GM13977 (cell line): ENCODE measurements at regions not wholly inside any gene's neighbourhood (a gene's known extent, or its start where the extent isn't known, plus 50 kb on each side); places are given as distances from the start of the nearest gene placed in this dataset.

Source experiments
- DNase-seq: peaks from one replicate; pipeline ENCODE4 v3.0.0; 2012; ENCODE audit warnings: low spot score
- in situ Hi-C: fragments of 300-500 bp; cut with MboI; formaldehyde crosslinking; loops from one replicate; pipeline ENCODE4 v1.12.0; 2022; ENCODE audit warnings: low sequenced_read_pairs, low pct_unique_long_range_greater_than_20kb, mixed read lengths, inconsistent platforms; ENCODE audit not compliant: unreplicated experiment
- TF ChIP-seq, protein P1 (sequence below): IDR thresholded peaks from 2 replicates; pipeline ENCODE4 v1.5.1; 2012; ENCODE audit warnings: mild to moderate bottlenecking, control low read depth; ENCODE audit not compliant: insufficient read depth; ENCODE audit errors: extremely low read depth, missing control alignments

- in situ Hi-C loops: no loop called here
- DNase-seq: no peak
- TF ChIP-seq, protein P1, sequence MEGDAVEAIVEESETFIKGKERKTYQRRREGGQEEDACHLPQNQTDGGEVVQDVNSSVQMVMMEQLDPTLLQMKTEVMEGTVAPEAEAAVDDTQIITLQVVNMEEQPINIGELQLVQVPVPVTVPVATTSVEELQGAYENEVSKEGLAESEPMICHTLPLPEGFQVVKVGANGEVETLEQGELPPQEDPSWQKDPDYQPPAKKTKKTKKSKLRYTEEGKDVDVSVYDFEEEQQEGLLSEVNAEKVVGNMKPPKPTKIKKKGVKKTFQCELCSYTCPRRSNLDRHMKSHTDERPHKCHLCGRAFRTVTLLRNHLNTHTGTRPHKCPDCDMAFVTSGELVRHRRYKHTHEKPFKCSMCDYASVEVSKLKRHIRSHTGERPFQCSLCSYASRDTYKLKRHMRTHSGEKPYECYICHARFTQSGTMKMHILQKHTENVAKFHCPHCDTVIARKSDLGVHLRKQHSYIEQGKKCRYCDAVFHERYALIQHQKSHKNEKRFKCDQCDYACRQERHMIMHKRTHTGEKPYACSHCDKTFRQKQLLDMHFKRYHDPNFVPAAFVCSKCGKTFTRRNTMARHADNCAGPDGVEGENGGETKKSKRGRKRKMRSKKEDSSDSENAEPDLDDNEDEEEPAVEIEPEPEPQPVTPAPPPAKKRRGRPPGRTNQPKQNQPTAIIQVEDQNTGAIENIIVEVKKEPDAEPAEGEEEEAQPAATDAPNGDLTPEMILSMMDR: no peak
Measured at GRCh38 chr18:21162786-21163185, 51.2 kb upstream of the ROCK1 start.

GRCh38 chr18:21163647-21164547 lies 52.3 kb upstream of the ROCK1 start:
- no peak for DNase-seq
- in situ Hi-C loops: no loop called here
- TF ChIP-seq, protein P1: no peak

DNA sequence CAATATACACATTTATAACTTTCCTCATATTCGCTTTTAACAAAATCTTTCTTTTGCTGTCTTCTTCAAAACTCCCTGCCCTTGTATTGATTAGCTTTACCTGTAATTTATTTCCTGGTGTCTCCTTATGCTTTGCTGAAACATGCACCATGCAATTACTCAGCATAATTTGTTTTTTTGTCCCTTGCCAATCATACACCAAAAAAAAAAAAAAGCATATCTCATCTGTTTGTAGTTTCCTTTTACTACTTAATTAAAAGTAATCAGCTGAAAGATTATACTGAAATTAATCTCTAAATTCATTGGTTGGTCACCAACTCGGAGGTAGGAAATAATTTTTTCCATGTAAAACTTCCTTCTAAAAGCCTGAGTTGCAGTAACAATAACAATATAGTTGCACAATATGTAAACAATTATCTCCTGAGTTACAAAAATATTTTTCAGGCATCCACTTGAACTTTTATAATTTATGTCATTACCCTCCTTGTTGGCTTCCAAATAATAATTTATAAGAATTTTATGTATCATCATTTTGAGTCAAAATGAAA lies 53.0 kb upstream of the ROCK1 start:
- in situ Hi-C loops: no loop called here
- TF ChIP-seq, protein P1: no peak
- no peak for DNase-seq

DNA sequence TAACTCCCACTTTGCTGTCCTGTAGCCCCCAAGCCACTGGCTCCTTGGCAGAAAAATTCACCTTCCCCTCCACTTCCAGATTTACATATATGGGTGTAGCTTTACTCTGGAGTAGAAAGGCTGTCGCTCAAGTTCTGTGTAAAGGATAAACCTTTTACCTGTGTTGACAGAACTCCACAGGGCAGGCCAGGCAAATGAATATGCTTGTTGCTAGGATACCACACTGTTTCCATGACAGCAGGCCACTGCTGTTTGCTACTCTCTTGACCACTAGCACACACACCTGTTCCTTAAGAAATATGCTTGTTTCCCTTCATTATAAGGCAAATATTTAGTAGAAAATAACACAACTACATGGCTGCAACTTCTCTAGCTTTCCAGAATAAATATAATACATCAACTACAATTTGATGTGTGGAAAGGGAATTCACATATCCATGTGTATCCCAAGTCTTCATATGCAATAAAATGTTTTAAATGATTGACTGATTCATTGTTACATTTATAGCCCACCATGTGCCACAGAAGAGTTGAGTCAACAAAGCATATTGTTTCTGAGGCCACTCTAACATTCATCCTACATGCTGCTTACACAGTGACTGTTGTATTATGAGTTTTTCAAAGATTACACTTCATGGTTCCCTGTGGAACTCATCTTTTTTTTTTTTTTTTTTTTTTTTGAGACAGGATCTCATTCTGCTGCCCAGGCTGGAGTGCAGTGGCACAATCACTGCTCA lies 56.2 kb upstream of the ROCK1 start:
- no peak for DNase-seq
- TF ChIP-seq, protein P1: no peak
- in situ Hi-C loops: no loop called here

DNA sequence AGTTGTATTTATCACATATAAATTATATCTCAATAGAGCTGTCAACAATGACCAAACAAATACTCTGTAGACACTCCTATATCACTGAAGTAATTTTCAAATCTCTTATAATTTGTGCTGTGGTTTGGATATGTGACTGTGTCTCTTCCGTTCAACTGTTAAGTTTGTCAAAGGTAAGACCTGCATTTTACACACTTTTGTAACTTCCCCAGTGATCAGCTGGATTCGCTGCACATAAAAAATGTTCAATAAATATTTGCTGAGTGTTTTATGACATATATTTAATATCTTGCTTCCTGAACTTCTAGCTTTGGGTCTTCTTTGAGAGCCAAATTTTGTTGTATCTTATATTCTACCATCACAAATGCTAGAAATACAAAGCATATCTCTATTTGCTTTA lies 57.3 kb upstream of the ROCK1 start:
- TF ChIP-seq, protein P1: no peak
- no peak for DNase-seq
- in situ Hi-C loops: no loop called here

GRCh38 chr18:21177822-21178221 lies 64.2 kb upstream of the GREB1L start:
- no peak for DNase-seq
- in situ Hi-C loops: no loop called here
- TF ChIP-seq, protein P1: no peak
